Fibroblast of pulmonary artery (primary cell): ENCODE measurements at regions not wholly inside any gene's neighbourhood (a gene's known extent, or its start where the extent isn't known, plus 50 kb on each side); places are given as distances from the start of the nearest gene placed in this dataset.

Source experiments
- DNase-seq: peaks from one replicate; pipeline ENCODE4 v3.0.0-alpha.2; 2010; ENCODE audit warnings: low read depth
- H3K4me3 ChIP-seq: replicated peaks from 2 replicates; pipeline ENCODE4 v1.5.1; 2011; ENCODE audit warnings: low read depth, mild to moderate bottlenecking, control low read depth, low read length, moderate library complexity
- CTCF ChIP-seq: IDR thresholded peaks from 2 replicates; pipeline ENCODE4 v1.5.1; 2011; ENCODE audit warnings: mild to moderate bottlenecking, control low read depth, low read length, inconsistent platforms; ENCODE audit errors: missing control alignments

GRCh38 chr18:27803957-27804356, 373.0 kb downstream of the CDH2 start:
- DNase-seq = no peak
- no peak overlapping the region for H3K4me3 ChIP-seq
- TF ChIP-seq CTCF = no peak

GRCh38 chr18:27797484-27797883, 379.4 kb downstream of the CDH2 start:
- TF ChIP-seq CTCF = no peak
- H3K4me3 ChIP-seq = no peak overlapping the region
- no peak for DNase-seq

DNA sequence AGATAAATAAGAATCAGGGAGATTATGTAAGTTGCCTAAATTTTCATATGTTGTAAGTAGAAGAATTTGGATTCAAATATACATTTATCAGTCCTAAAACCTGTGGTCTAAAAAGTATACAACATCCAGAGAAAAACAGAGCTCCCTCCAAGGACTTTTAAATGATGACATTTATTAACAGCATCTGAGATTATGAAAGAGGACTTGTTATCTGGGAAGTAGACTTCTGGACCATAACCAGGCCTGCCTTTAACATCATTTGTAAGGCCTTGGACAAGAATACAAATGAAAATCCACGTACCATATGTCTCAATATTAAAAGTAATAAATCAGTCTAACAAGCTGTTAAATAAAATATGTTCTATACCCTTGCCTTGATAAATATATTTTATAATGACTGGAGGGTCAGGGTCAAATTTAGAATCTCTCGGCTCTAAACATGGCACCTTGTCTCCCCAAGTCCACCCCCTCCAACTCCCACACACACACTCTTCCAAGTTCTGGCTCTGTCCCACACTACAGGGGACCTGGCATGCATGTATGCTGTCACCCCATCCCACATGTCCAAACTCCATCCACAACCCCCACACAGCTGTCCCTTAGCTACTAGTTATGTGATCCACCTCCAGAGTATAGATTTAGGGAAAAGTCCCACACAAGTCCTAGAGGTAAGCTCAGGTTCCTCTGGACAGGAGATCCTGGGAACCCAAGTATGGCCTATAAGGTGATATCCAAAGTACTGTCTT, 382.6 kb downstream of the CDH2 start:
- DNase-seq = no peak
- no peak overlapping the region for H3K4me3 ChIP-seq

DNA sequence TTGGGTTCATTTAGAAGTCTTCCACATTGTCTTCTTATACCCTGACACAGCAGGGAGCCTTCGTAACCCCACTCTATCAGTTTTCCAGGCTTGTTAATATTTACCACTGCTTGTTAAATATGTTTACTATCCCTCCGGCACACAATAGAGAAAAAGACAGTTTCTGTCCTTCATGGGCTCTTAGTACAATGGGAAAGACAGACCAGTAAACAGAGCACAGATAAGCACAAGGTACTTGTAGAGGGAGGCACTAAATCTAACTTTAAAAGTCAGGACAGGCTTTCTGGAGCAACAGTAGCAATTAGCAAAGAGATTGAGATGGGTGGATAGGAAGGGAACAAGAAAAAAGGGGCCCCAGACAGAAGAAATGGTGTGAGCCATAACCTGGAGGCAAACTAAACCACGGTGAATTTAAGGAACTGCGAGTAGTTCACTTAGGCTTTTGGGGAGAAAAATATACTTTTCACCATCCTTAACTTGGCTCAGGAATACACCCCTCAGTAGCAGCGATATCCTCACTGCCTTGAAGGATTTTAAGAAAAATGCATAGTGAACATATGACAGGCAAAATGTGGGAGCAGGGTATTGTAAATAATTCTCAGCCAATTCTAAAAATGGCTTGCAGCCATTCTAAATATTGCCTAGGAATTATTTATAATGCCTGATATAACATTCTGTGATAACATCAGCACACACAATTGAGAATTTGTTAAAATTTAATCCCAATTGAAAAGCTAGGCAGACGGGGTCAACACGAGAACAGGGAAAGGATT, 383.7 kb downstream of the CDH2 start:
- no peak for TF ChIP-seq CTCF

More for the DNA sequence above, 382.6 kb downstream of the CDH2 start:
- TF ChIP-seq CTCF = no peak

GRCh38 chr18:27789406-27789805, 387.5 kb downstream of the CDH2 start:
- no peak for TF ChIP-seq CTCF

More for the DNA sequence above, 383.7 kb downstream of the CDH2 start:
- DNase-seq = no peak
- H3K4me3 ChIP-seq = no peak overlapping the region

DNA sequence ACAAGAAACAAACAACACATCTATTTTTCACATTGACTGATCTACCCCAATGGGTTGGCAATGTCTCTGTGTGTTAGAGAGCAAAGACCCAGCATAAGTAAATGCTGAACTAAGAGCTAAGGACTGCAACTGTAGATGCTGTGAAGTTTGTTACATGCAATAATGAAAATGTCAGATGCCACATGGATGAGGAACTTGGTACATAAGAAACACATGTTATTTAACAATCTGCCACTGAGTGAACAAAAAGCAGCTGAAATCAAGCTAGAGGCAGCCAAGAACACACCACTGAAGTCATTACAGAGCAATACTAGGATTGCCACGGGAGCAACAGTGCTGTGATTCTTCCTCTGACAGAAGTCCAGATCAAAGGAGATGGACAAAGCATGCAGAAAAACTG, 389.4 kb downstream of the CDH2 start:
- H3K4me3 ChIP-seq = no peak overlapping the region
- no peak for DNase-seq
- no peak for TF ChIP-seq CTCF

More at GRCh38 chr18:27789406-27789805, 387.5 kb downstream of the CDH2 start:
- H3K4me3 ChIP-seq = no peak overlapping the region
- no peak for DNase-seq
